Left ventricle myocardium inferior (tissue), 1 donor: ENCODE measurements at regions not wholly inside any gene's neighbourhood (a gene's known extent, or its start where the extent isn't known, plus 50 kb on each side); places are given as distances from the start of the nearest gene placed in this dataset.
"Not testable (repeated sequence)": the region's sequence is repeated elsewhere in the genome, so short reads cannot be mapped to it uniquely, and the experiment has no call there.

ENCODE experiments used
- DNase-seq: peaks from one replicate; pipeline ENCODE4 v3.0.0-alpha.2; 2020
- H3K27ac ChIP-seq: fragments of 200-600 bp; replicated peaks from 2 replicates; pipeline ENCODE4 v1.8.0; 2021
- H3K27me3 ChIP-seq: fragments of 200-600 bp; 2 replicates; pipeline ENCODE4 v1.8.0; 2021; ENCODE audit warnings: low read depth
- H3K36me3 ChIP-seq: fragments of 200-600 bp; 2 replicates; pipeline ENCODE4 v1.8.0; 2021
- H3K4me1 ChIP-seq: fragments of 200-600 bp; 2 replicates; pipeline ENCODE4 v1.8.0; 2021
- H3K4me3 ChIP-seq: fragments of 200-600 bp; 2 replicates; pipeline ENCODE4 v1.8.0; 2021; ENCODE audit warnings: mild to moderate bottlenecking, moderate library complexity
- H3K9me3 ChIP-seq: fragments of 200-600 bp; replicated peaks from 2 replicates; pipeline ENCODE4 v1.8.0; 2021
- intact Hi-C: fragments of 100-400 bp; cut with micrococcal nuclease; formaldehyde crosslinking; loops from one replicate; pipeline ENCODE4 v1.11.0; 2022
- donor health status: DM: no; HTN: yes; CAD: no; lungs with severe emphysema.

DNA sequence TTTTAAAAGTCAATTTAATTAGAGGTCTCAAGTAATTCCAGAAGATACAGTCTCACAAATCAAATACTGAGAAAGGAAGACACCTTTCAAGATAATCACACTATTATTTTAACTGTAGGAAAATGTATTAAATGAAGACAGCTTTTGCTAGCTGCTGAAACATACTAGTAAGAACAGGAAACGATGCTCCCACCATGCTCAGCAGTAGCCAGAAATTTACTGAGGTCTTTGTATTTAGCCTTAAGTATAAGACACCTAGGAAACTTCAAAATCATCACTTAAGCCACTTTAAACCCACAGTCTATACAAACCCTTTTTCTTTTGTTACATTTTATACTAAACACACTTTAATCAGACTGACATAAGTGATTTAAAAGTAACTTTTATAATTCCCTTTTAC lies 72.7 kb upstream of the NPIPB12 start:
- H3K4me1 ChIP-seq, result peaks cover 16% of the 10 kb centered on the region
- not testable (repeated sequence) for H3K9me3 ChIP-seq

DNA sequence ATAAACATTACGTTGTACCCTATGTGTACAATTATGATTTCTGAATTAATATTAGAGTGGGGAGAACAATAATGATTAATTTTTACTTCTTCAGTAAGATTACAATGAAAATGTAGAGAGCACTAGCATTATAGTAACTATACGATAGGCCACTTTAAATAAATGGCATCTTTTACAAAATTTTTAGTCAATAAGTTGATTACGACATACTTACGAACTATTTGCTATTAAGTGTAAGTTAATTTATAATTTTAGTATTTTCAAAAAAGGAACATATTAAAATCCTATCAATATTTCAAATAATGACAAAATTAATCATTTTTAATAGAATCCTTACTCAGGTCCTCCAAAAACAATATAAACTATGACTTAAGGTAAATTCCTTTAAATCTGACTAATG lies 75.6 kb upstream of the NPIPB12 start:
- H3K4me1 ChIP-seq, result peaks cover 16% of the 10 kb centered on the region
- H3K9me3 ChIP-seq, H3K4me3 ChIP-seq, DNase-seq, H3K36me3 ChIP-seq, H3K27ac ChIP-seq, H3K27me3 ChIP-seq, intact Hi-C loops: not testable (repeated sequence)

More for the DNA sequence above, 72.7 kb upstream of the NPIPB12 start:
- H3K4me3 ChIP-seq, H3K27me3 ChIP-seq, H3K27ac ChIP-seq, DNase-seq, intact Hi-C loops, H3K36me3 ChIP-seq: not testable (repeated sequence)

DNA sequence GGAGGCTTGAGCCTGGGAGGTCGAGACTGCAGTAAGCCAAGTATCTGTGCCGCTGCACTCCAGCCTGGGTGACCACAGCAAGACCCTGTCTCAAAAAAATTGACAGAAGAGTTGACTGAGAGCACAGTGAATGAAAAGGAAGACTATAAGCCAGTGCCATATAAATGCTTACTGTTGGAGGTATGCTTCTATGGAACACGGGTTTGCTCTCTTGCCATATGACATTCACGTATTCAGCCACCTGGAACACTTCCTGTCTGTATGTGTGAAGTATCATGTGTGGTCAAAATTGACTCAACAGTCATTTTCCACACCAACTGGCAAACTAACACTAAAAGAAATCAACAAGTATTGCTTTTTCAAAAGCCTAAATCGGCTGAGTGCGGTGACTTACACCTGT lies 71.1 kb upstream of the SPN start:
- peaks cover 20% of the 10 kb centered on the region for H3K4me1 ChIP-seq
- H3K9me3 ChIP-seq, H3K36me3 ChIP-seq, DNase-seq, H3K27me3 ChIP-seq, intact Hi-C loops, H3K27ac ChIP-seq, H3K4me3 ChIP-seq: not testable (repeated sequence)

GRCh38 chr16:29594269-29594925 lies 68.7 kb upstream of the SPN start:
- H3K27ac ChIP-seq, result peak overlapping the region; percentile 93
- H3K9me3 ChIP-seq, H3K27me3 ChIP-seq, H3K36me3 ChIP-seq, intact Hi-C loops: not testable (repeated sequence)
- H3K4me3 ChIP-seq, result peak overlapping the region; percentile 71
- peaks cover 20% of the 10 kb centered on the region for H3K4me1 ChIP-seq
- peak; percentile 77 for DNase-seq

DNA sequence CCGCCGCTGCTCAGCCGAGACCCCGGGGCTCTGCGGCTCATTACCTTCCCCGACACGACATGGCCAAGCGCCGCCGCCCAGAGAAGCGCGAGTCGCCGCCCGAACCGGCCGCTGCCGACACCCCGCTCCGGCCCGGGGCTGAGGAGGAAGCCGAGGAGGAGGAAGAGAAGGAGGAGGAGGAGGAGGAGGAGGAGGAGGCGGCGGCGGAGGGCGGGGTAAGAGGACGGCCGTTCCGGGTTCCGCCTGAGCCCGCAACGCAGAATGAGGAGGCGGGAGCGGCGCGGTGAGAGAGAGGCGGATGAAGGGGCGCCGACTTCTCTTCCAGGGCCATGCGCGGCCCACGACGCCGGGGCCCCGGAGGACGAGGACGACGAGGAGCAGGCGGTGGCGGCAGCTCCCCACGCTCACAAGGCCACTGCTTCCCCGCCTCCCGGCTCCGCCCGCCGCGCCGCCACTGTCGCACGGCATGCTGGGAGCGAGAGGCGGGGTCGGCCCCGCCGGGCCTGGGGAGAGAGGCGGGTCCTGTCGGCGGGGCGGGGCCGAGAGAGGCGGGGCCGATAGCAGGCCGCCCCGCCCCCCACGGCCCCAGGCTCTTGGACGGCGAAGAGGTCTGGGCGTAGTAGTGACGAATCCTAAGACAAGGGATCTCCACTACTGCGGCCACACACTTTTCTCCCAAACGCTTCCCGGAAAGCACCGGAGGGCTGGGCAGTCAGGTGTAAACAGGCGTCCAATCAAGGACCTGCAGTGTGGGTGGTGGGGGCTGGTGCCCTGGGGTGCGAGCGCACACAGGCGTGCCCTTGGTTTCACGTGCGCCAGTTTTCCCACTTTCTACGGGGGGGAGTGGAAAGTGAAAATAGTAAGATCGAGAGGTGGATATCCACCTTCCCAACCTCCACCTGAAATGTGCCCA lies 67.9 kb upstream of the SPN start:
- Histone ChIP-seq H3K4me1 (peaks cover 20% of the 10 kb centered on the region), H3K4me3 (peak overlapping the region; percentile 71), H3K27ac (peak overlapping the region; percentile 93)
- H3K9me3 ChIP-seq, H3K36me3 ChIP-seq, H3K27me3 ChIP-seq, intact Hi-C loops: not testable (repeated sequence)
- DNase-seq, result peak; percentile 92

- intact Hi-C loops, H3K9me3 ChIP-seq, DNase-seq, H3K4me3 ChIP-seq, H3K36me3 ChIP-seq, H3K27me3 ChIP-seq, H3K27ac ChIP-seq: not testable (repeated sequence)
- peaks cover 27% of the 10 kb centered on the region for H3K4me1 ChIP-seq
These were observed 66.0 kb upstream of the SPN start for GRCh38 chr16:29597030-29597429.

DNA sequence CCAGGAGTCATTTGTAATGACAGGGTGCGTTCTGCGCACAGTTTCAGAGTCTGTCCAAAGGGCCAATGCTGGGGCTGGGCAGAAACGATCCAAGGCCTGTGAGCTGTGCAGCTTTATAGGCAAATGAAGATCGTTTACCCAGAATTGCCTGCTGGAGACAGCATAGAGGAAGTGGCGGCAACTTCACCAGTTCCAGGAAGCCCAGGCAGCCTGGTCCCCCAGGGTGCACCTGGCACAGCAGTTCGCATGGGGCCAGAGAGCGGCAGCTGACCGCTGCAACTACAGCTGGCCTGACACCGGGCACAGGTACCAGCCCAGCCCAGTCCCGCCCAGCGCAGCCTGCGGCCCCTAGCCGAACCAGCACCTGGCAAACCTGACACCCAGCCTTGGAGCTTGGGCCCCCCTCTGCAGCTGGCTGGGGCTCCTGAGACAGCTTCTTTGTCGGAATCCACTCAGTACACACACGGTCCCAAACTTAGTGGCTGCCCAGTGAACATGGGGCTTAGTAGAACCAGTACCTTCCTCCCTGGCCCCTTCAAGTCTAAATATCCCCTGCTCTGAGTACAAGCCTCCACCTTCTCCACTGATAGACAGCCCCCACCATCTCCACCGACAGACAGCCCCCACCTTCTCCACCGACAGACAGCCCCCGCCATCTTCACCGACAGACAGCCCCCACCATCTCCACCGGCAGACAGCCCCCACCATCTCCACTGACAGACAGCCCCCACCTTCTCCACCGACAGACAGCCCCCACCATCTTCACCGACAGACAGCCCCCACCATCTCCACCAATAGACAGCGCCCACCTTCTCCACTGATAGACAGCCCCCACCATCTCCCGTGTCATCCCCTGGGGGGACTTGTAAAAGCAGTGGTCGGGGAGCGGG lies 62.7 kb upstream of the SPN start:
- intact Hi-C loops, H3K27me3 ChIP-seq, H3K4me3 ChIP-seq, DNase-seq, H3K36me3 ChIP-seq, H3K9me3 ChIP-seq: not testable (repeated sequence)
- peak overlapping the region; percentile 11 for H3K27ac ChIP-seq
- H3K4me1 ChIP-seq, result peaks cover 43% of the 10 kb centered on the region

DNA sequence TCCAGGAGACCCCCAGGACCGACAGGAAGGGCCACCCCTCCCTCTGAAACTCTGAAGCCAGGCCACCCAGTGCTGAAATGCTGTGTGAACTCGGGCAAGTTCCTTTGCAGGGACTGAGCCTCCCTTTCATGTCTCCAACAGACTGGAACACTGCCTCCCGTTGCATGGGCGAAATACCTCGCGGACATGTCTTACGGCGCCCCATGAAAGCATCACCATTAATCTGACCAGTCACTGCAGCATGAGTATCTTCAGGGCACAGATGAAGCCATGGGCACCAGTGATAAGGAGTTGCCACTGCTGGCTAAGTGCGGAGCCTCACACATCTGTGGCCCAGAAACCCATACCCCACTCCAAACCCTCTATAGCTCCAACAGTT lies 60.8 kb upstream of the SPN start:
- H3K4me1 ChIP-seq, result peaks cover 48% of the 10 kb centered on the region
- H3K36me3 ChIP-seq, H3K27me3 ChIP-seq, DNase-seq, intact Hi-C loops, H3K9me3 ChIP-seq, H3K4me3 ChIP-seq: not testable (repeated sequence)
- peak overlapping the region; percentile 54 for H3K27ac ChIP-seq

DNA sequence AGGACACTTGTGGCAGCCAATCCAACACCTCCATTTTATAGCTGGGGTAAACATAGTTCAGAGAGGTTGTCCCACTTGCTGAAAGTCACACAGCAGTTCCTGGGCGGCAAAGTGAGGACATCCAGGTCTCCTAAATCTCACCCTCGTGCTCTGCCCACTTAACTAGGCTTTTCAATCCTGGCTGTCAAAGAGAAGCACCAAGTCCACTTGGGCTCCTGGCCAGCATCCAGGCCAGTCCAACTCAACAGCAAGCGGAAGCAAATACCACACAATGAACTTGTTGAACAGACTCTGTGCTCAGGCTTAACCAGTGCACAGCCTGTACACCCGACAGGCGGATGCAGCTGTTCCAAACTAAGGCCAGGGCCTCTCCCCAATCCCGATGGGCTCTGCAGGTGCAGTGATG lies 60.4 kb upstream of the SPN start:
- Histone ChIP-seq H3K27ac (peak overlapping the region; percentile 54), H3K4me1 (peaks cover 53% of the 10 kb centered on the region)
- DNase-seq, H3K27me3 ChIP-seq, H3K36me3 ChIP-seq, intact Hi-C loops, H3K9me3 ChIP-seq, H3K4me3 ChIP-seq: not testable (repeated sequence)

- H3K4me3 ChIP-seq, DNase-seq, H3K27me3 ChIP-seq, intact Hi-C loops, H3K9me3 ChIP-seq, H3K36me3 ChIP-seq: not testable (repeated sequence)
- Histone ChIP-seq H3K4me1 (peaks cover 55% of the 10 kb centered on the region), H3K27ac (peak overlapping the region; percentile 54)
These were observed 58.2 kb upstream of the SPN start for GRCh38 chr16:29604631-29605549.

DNA sequence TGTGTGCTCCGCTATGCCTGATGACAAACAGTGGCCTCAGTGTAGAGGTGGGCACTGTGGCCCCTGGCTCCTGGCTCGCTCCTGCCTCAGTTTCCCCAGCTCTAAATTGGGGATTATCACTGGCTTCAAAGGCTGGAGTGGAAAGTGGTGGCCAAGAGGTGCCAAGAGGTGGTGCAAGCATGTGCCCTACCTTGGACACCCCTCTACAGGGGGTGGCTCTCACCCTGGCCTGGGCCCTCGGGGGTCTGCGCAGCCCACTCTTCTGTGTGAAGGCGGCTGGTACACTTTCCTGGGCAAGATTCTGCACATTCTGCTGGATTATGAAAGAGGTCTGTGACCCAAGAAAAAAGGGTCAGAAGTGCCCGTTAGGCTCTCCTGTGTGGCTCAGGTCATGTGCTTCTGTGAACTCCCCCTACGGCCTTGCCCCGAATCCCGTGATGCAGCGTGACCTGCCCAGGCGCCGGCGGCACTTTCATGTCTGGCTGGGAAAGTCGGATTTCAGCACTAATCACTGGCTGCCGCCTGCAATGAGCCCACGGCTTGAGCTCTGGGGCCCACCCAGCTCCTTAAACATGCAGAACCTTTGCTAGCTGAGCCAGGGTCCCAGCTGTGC lies 57.3 kb upstream of the SPN start:
- Histone ChIP-seq H3K4me1 (peaks cover 55% of the 10 kb centered on the region), H3K27ac (peak overlapping the region; percentile 54)
- intact Hi-C loops, H3K27me3 ChIP-seq, H3K4me3 ChIP-seq, DNase-seq, H3K36me3 ChIP-seq, H3K9me3 ChIP-seq: not testable (repeated sequence)

- peak overlapping the region; percentile 63 for H3K27ac ChIP-seq
- DNase-seq, H3K9me3 ChIP-seq, H3K4me3 ChIP-seq, H3K27me3 ChIP-seq, intact Hi-C loops, H3K36me3 ChIP-seq: not testable (repeated sequence)
- H3K4me1 ChIP-seq, result peaks cover 49% of the 10 kb centered on the region
These were observed 56.2 kb upstream of the SPN start for GRCh38 chr16:29606669-29607427.
